GM10248 (cell line): ENCODE measurements at regions not wholly inside any gene's neighbourhood (a gene's known extent, or its start where the extent isn't known, plus 50 kb on each side); places are given as distances from the start of the nearest gene placed in this dataset.

Experiments used
- CTCF ChIA-PET: fragments of 300-600 bp; sonication (Branson Sonifier 250); formaldehyde crosslinking; extraction: SDS; loops from one replicate; lab custom pipeline; 2021; ENCODE audit warnings: antibody characterized with exemption; lab: Yijun Ruan, JAX
- POLR2A ChIA-PET: fragments of 350-650 bp; sonication (Branson Sonifier 250); formaldehyde crosslinking; extraction: SDS; loops from one replicate; lab custom pipeline; 2020; ENCODE audit warnings: antibody characterized with exemption; lab: Yijun Ruan, JAX
- DNase-seq: peaks from one replicate; pipeline ENCODE4 v3.0.0; 2012; ENCODE audit errors: extremely low spot score
- TF ChIP-seq, protein P1 (sequence below): IDR thresholded peaks from 2 replicates; pipeline ENCODE4 v1.5.1; 2012; ENCODE audit warnings: mild to moderate bottlenecking, low read depth; ENCODE audit errors: extremely low read depth, missing control alignments, control extremely low read depth

DNA sequence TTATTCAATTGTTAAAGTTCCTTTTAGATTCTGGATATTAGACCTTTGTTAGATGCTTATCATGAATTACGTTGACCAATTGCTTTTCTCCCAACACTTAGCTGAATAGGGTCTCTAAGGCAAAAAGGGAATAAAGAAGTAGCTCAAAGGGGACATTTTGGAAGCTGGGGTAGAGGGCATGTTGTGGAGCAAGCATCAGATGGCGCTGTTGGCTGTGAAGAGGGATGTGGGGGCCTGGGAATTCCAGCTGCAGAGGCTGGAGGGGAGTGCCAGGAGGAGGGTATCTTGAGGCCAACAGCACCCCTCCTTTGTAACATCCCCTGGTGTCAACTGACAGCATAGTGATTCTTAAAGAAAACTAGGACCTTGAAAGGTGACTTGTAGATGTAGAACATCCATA lies 198.2 kb downstream of the ADCYAP1 start:
- ChIA-PET CTCF (interaction anchor here (1.0 kb wide), 1 partner anchor 11 kb away, joined by 5 read pairs; no protein-coding TSS in a partner anchor), POLR2A (no interaction called here)
- no peak for DNase-seq
- TF ChIP-seq, protein P1, sequence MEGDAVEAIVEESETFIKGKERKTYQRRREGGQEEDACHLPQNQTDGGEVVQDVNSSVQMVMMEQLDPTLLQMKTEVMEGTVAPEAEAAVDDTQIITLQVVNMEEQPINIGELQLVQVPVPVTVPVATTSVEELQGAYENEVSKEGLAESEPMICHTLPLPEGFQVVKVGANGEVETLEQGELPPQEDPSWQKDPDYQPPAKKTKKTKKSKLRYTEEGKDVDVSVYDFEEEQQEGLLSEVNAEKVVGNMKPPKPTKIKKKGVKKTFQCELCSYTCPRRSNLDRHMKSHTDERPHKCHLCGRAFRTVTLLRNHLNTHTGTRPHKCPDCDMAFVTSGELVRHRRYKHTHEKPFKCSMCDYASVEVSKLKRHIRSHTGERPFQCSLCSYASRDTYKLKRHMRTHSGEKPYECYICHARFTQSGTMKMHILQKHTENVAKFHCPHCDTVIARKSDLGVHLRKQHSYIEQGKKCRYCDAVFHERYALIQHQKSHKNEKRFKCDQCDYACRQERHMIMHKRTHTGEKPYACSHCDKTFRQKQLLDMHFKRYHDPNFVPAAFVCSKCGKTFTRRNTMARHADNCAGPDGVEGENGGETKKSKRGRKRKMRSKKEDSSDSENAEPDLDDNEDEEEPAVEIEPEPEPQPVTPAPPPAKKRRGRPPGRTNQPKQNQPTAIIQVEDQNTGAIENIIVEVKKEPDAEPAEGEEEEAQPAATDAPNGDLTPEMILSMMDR = no peak

DNA sequence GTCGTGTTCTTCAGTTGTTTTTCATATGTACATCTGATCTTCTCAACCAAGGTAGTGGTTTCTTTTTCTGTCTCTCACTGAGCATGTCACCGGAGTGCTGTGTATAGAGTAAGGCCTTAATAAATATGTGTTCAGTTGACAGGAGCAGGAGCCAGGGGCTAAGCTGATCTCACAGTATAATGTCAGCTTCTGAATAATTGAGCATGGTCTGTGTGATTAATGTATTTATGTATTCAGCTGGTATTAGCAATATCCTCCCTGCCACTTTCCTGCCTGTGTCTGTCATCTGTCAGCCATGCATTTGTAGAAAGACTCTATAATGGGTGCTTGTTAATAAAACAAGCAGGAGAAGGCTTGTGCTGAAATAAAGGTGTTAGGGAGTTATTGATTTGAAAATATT lies 198.9 kb downstream of the ADCYAP1 start:
- TF ChIP-seq, protein P1 = no peak
- POLR2A ChIA-PET = no interaction called here
- DNase-seq = no peak
- CTCF ChIA-PET = interaction anchor here (1.0 kb wide), 1 partner anchor 11 kb away, joined by 5 read pairs; no protein-coding TSS in a partner anchor

DNA sequence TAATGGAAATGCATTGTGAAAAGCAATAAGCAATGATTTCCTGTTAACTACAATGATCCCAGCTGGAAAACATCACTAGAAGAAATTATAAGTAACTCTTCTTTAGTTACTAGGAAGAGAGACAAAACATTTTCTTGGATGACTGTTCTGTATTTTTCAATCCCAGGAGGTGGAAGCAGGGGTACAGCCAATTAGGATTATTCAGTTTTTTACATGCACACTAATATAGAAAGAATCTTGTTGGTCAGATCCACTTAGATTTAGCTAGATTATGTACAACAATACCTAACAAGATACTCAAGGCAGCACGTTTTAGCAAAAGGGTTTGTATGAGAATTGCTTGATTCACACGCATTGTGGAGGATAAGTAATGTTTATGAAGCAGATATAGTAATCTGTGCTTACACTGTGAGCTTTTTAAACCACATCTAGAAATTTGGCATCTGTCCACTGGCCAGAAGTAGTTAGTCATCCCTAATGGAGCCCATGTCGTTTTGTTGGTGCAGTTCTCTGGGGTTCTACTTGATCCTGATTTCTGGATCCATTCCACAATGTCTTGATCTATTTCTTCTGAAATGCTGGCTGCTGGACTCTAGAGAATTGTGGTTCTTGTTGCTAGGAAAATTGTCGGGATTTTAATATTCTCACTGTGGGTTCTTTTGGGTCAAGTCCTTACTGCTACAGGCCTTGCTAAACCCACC lies 199.7 kb downstream of the ADCYAP1 start:
- CTCF ChIA-PET = interaction anchor here (0.8 kb wide), 1 partner anchor 10 kb away, joined by 3 read pairs; no protein-coding TSS in a partner anchor
- TF ChIP-seq, protein P1 = no peak
- no peak for DNase-seq
- POLR2A ChIA-PET = no interaction called here

DNA sequence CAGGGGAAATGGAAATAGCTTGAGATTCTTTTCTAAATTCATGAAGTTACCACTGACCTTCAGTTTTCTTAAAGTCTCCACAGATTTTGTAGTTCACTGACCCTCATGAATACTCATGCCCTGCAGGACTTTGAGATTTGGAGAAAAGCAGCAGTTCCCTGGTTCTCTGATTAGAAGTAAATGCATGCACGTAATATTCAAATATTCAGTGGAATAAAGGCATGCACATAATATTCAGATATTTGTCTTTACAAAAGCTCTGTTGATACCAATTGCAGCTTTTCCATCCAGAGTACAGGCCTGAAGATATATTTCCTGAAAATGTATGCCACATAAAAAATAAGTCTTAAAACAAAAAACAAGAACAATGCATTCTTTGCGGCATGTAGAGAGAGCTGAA lies 219.8 kb downstream of the ADCYAP1 start:
- POLR2A ChIA-PET = no interaction called here
- TF ChIP-seq, protein P1 = no peak
- CTCF ChIA-PET = no interaction called here
- no peak for DNase-seq

DNA sequence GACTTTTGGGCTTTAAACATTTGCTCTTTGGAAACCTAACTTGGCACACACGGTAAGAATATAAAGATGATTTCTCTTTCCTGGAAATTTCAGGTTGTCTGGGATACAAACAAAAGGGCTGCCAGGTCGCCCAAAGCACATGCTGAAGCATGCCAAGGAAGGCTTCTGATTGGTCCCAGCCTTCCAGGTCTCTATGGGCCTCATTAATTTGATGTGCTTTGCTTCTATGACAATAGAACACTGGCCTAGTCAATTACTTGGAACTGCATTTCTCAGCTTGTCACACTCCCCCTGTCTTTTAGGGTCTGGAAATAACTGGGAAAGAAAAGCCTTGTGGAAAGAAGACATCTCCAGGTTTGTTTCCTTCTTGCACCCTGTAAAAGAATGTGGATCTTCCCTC lies 228.9 kb downstream of the ADCYAP1 start:
- TF ChIP-seq, protein P1 = no peak
- CTCF ChIA-PET = no interaction called here
- POLR2A ChIA-PET = no interaction called here
- no peak for DNase-seq

DNA sequence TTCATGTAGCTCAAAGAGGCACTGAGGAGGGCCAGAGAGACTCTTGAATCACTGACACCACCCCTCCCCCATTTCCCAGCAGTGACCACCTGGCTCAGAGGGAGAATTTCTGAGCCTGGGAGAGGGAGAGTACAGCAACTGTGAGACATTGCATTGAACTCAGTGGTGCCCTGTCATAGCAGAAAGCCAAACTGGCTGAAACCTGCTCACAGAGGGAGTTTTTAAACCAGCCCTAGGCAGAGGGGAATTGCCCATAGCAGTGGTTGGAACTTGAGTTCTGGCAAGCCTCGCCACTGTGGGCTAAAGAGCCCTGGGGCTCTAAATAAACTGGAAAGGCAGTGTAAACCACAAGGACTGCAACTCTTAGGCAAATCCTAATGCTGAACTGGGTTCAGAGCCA lies 243.1 kb downstream of the ADCYAP1 start:
- TF ChIP-seq, protein P1 = no peak
- CTCF ChIA-PET = no interaction called here
- DNase-seq = no peak
- POLR2A ChIA-PET = no interaction called here
